H1 (cell line): ENCODE measurements at regions not wholly inside any gene's neighbourhood (a gene's known extent, or its start where the extent isn't known, plus 50 kb on each side); places are given as distances from the start of the nearest gene placed in this dataset.

Source experiments
- CTCF ChIA-PET: fragments of 300-600 bp; sonication (Branson Sonifier 250); formaldehyde crosslinking; loops from one replicate; lab custom pipeline; 2021; ENCODE audit not compliant: partially characterized antibody; lab: Charles Lee
- POLR2A ChIA-PET: fragments of 300-600 bp; sonication (Branson Sonifier 250); formaldehyde crosslinking; loops from one replicate; lab custom pipeline; 2021; ENCODE audit warnings: inconsistent platforms; ENCODE audit not compliant: partially characterized antibody; lab: Charles Lee
- DNase-seq, 2 experiments: peaks; one replicate each; pipeline versions ENCODE4 v3.0.0 to v3.0.0-alpha.2; 2010 to 2022; ENCODE audit warnings: low spot score in 2 of 2, low read depth in 1 of 2, mixed read lengths in 1 of 2
- FAIRE-seq: peaks from 2 replicates; lab custom pipeline; 2011; peaks lifted over from hg19 to GRCh38; lab: Jason Lieb, UNC
- H2AFZ ChIP-seq: 2 replicates; pipeline ENCODE4 v1.8.1; 2012; ENCODE audit warnings: low read length, inconsistent platforms
- H2AK5ac ChIP-seq: 2 replicates; pipeline ENCODE4 v1.6.1; 2013; ENCODE audit warnings: low read depth, low read length
- H2BK120ac ChIP-seq: replicated peaks from 2 replicates; pipeline ENCODE3; 2013; ENCODE audit warnings: low read depth, low read length, inconsistent platforms
- H2BK12ac ChIP-seq: 2 replicates; pipeline ENCODE4 v1.6.1; 2013; ENCODE audit warnings: low read depth, low read length
- H2BK15ac ChIP-seq: 2 replicates; pipeline ENCODE4 v1.6.1; 2013; ENCODE audit warnings: low read length
- H2BK20ac ChIP-seq: 2 replicates; pipeline ENCODE4 v1.6.1; 2013; ENCODE audit warnings: low read length
- H2BK5ac ChIP-seq: 2 replicates; pipeline ENCODE4 v1.6.1; 2013; ENCODE audit warnings: low read depth, low read length
- H3K14ac ChIP-seq: 2 replicates; pipeline ENCODE4 v1.6.1; 2013; ENCODE audit warnings: inconsistent platforms; ENCODE audit not compliant: insufficient read length
- H3K18ac ChIP-seq: 2 replicates; pipeline ENCODE4 v1.6.1; 2013; ENCODE audit warnings: low read length; ENCODE audit errors: extremely low read depth
- H3K23ac ChIP-seq: 2 replicates; pipeline ENCODE4 v1.6.1; 2013; ENCODE audit warnings: inconsistent platforms; ENCODE audit not compliant: insufficient read length
- H3K23me2 ChIP-seq: 2 replicates; pipeline ENCODE4 v1.6.1; 2013; ENCODE audit warnings: low read depth, low read length
- H3K27ac ChIP-seq: 2 replicates; pipeline ENCODE4 v1.6.1; 2011; ENCODE audit warnings: low read depth, low read length, inconsistent platforms
- H3K27me3 ChIP-seq, 4 experiments: replicated peaks in 1 of 4; 1 replicate in 1 of 4; 2 replicates in 3 of 4; pipeline versions ENCODE4 v1.6.1 to v1.8.1; 2011 to 2013; ENCODE audit warnings: low read length in 3 of 4, mild to moderate bottlenecking in 3 of 4, inconsistent platforms in 2 of 4, mixed read lengths in 2 of 4, moderate library complexity in 1 of 4; ENCODE audit not compliant: control insufficient read depth in 3 of 4, insufficient read depth in 3 of 4; ENCODE audit errors: extremely low read depth in 1 of 4
- H3K36me3 ChIP-seq, 4 experiments: 2 replicates each; pipeline versions ENCODE4 v1.6.1 to v1.8.1; 2011 to 2013; ENCODE audit warnings: mild to moderate bottlenecking in 4 of 4, low read length in 3 of 4, moderate library complexity in 2 of 4, control low read depth in 1 of 4, inconsistent platforms in 1 of 4; ENCODE audit not compliant: insufficient read depth in 4 of 4, control insufficient read depth in 2 of 4
- H3K4ac ChIP-seq: replicated peaks from 2 replicates; pipeline ENCODE3; 2013; ENCODE audit warnings: low read length, low read depth, mixed read lengths, inconsistent platforms; ENCODE audit not compliant: insufficient read length
- H3K4me1 ChIP-seq, 4 experiments: replicated peaks in 1 of 4; 1 replicate in 1 of 4; 2 replicates in 3 of 4; pipeline versions ENCODE4 v1.6.1 to v1.8.1; 2011 to 2013; ENCODE audit warnings: low read length in 3 of 4, inconsistent platforms in 2 of 4, mixed read lengths in 1 of 4; ENCODE audit not compliant: insufficient read depth in 4 of 4, control insufficient read depth in 3 of 4
- H3K4me2 ChIP-seq, 2 experiments: 2 replicates each; pipeline versions ENCODE4 v1.6.1 to v1.8.1; 2011 to 2013; ENCODE audit warnings: low read depth in 2 of 2, low read length in 2 of 2, control low read depth in 1 of 2, inconsistent platforms in 1 of 2, mild to moderate bottlenecking in 1 of 2; ENCODE audit not compliant: insufficient read depth in 1 of 2
- H3K4me3 ChIP-seq, 4 experiments: fragments of 200-600, 300-600 bp in 1 of 4; sonication (generic), shearing (Covaris generic), sonication (Bioruptor Twin) in 1 of 4; 2 replicates each; pipeline versions ENCODE4 v1.5.1 to v1.8.1; 2011 to 2016; ENCODE audit warnings: low read length in 4 of 4, low read depth in 3 of 4, control low read depth in 2 of 4, inconsistent platforms in 2 of 4, mild to moderate bottlenecking in 2 of 4, mixed read lengths in 1 of 4, moderate library complexity in 1 of 4; ENCODE audit not compliant: insufficient read depth in 2 of 4; ENCODE audit errors: extremely low read depth in 1 of 4
- H3K56ac ChIP-seq: replicated peaks from 2 replicates; pipeline ENCODE3; 2013; ENCODE audit warnings: low read depth, mild to moderate bottlenecking, mixed read lengths, low read length, inconsistent platforms; ENCODE audit not compliant: insufficient read length
- H3K79me1 ChIP-seq: 2 replicates; pipeline ENCODE4 v1.6.1; 2013; ENCODE audit warnings: low read depth, low read length, control low read depth
- H3K79me2 ChIP-seq, 2 experiments: 2 replicates each; pipeline versions ENCODE4 v1.6.1 to v1.8.1; 2012 to 2013; ENCODE audit warnings: low read length in 2 of 2, mild to moderate bottlenecking in 2 of 2, inconsistent platforms in 1 of 2; ENCODE audit not compliant: insufficient read depth in 2 of 2, control insufficient read depth in 1 of 2
- H3K9ac ChIP-seq, 4 experiments: replicated peaks in 1 of 4; 1 replicate in 1 of 4; 2 replicates in 3 of 4; pipeline versions ENCODE4 v1.6.1 to v1.8.1; 2011 to 2013; ENCODE audit warnings: low read depth in 3 of 4, low read length in 3 of 4, control low read depth in 2 of 4, mild to moderate bottlenecking in 2 of 4, moderate library complexity in 2 of 4, inconsistent platforms in 1 of 4; ENCODE audit errors: extremely low read depth in 1 of 4
- H3K9me3 ChIP-seq, 2 experiments: 2 replicates each; pipeline versions ENCODE4 v1.6.1 to v1.8.1; 2012 to 2013; ENCODE audit warnings: mild to moderate bottlenecking in 2 of 2, moderate library complexity in 2 of 2, control low read depth in 1 of 2, inconsistent platforms in 1 of 2, low read depth in 1 of 2, low read length in 1 of 2, mixed read lengths in 1 of 2; ENCODE audit not compliant: insufficient read depth in 2 of 2
- H4K20me1 ChIP-seq, 2 experiments: replicated peaks in 1 of 2; 2 replicates each; pipeline versions ENCODE3 to v1.8.1; 2011 to 2013; ENCODE audit warnings: inconsistent platforms in 2 of 2, low read length in 2 of 2, mild to moderate bottlenecking in 1 of 2; ENCODE audit not compliant: insufficient read depth in 2 of 2, control insufficient read depth in 1 of 2
- H4K5ac ChIP-seq: 2 replicates; pipeline ENCODE4 v1.6.1; 2013; ENCODE audit warnings: low read length, low read depth, mixed read lengths, inconsistent platforms; ENCODE audit not compliant: insufficient read length
- H4K8ac ChIP-seq: 2 replicates; pipeline ENCODE4 v1.8.0; 2013; ENCODE audit warnings: mild to moderate bottlenecking, moderate library complexity, low read length, inconsistent platforms; ENCODE audit not compliant: insufficient read depth; ENCODE audit errors: extremely low read depth
- H4K91ac ChIP-seq: replicated peaks from 2 replicates; pipeline ENCODE3; 2013; ENCODE audit warnings: low read length, mixed read lengths, inconsistent platforms; ENCODE audit not compliant: insufficient read length
- CHD1 ChIP-seq: IDR thresholded peaks from 2 replicates; pipeline ENCODE4 v1.6.1; 2012; ENCODE audit warnings: low read depth, low read length, improper control_type of control experiment
- EP300 ChIP-seq, 2 experiments: IDR thresholded peaks; 1 replicate in 1 of 2; 2 replicates in 1 of 2; pipeline ENCODE4 v1.6.1; 2011 to 2012; ENCODE audit warnings: low read depth in 2 of 2, low read length in 2 of 2, mild to moderate bottlenecking in 2 of 2, borderline replicate concordance in 1 of 2, inconsistent platforms in 1 of 2, moderate library complexity in 1 of 2
- EZH2 ChIP-seq: fragments of 200-600 bp; sonication (generic); IDR thresholded peaks from 2 replicates; pipeline ENCODE4 v1.7.1; 2012; ENCODE audit warnings: low read depth, mild to moderate bottlenecking, moderate library complexity, low read length, inconsistent platforms; ENCODE audit not compliant: severe bottlenecking
- GABPA ChIP-seq: IDR thresholded peaks from 2 replicates; pipeline ENCODE4 v1.6.1; 2011; ENCODE audit warnings: mild to moderate bottlenecking, low read length, moderate library complexity, borderline replicate concordance; ENCODE audit not compliant: insufficient read depth
- HDAC6 ChIP-seq: IDR thresholded peaks from one replicate; pipeline ENCODE4 v1.7.1; 2012; ENCODE audit warnings: low read depth, mild to moderate bottlenecking, inconsistent platforms, low read length, moderate library complexity
- KDM1A ChIP-seq: fragments of 200-600, 300-600 bp; sonication (generic); IDR thresholded peaks from 2 replicates; pipeline ENCODE4 v1.7.1; 2016; ENCODE audit warnings: mild to moderate bottlenecking, low read length, borderline replicate concordance
- KDM4A ChIP-seq: IDR thresholded peaks from one replicate; pipeline ENCODE4 v1.7.1; 2012; ENCODE audit warnings: low read depth, mild to moderate bottlenecking, moderate library complexity, low read length, inconsistent platforms; ENCODE audit not compliant: severe bottlenecking
- MAFK ChIP-seq: IDR thresholded peaks from 2 replicates; pipeline ENCODE4 v1.6.1; 2012; ENCODE audit warnings: low read depth, mild to moderate bottlenecking, improper control_type of control experiment, low read length
- PHF8 ChIP-seq: fragments of 200-600 bp; sonication (generic); conservative IDR thresholded peaks from 2 replicates; pipeline ENCODE4 v1.7.1; 2012; ENCODE audit warnings: low read depth, mild to moderate bottlenecking, inconsistent platforms, low read length, moderate library complexity
- RFX5 ChIP-seq: IDR thresholded peaks from 2 replicates; pipeline ENCODE4 v1.6.1; 2011; ENCODE audit warnings: low read depth, low read length, improper control_type of control experiment, borderline replicate concordance
- TAF1 ChIP-seq: IDR thresholded peaks from 2 replicates; pipeline ENCODE4 v1.6.1; 2011; ENCODE audit warnings: mild to moderate bottlenecking, low read depth, low read length
- TAF7 ChIP-seq: optimal IDR thresholded peaks from 2 replicates; pipeline ENCODE3; 2011; ENCODE audit warnings: low read depth, mild to moderate bottlenecking, inconsistent platforms, low read length, moderate library complexity, borderline replicate concordance
- USF2 ChIP-seq: IDR thresholded peaks from 2 replicates; pipeline ENCODE4 v1.6.1; 2011; ENCODE audit warnings: low read length, improper control_type of control experiment
- WGBS, 2 experiments: shearing (Covaris generic) in 1 of 2; methylation state at CpG; one replicate each; pipeline versions ENCODE4 v1.1.6 to v1.1.7; 2013 to 2015; ENCODE audit warnings: low lambda C conversion rate in 2 of 2, mixed read lengths in 2 of 2, inconsistent platforms in 1 of 2, low coverage in 1 of 2, missing lambda C conversion rate in 1 of 2; ENCODE audit not compliant: insufficient replicate concordance in 2 of 2, insufficient coverage in 1 of 2, insufficient read length in 1 of 2; ENCODE audit errors: extremely low coverage in 1 of 2, missing lambda C conversion rate in 1 of 2; 5-methylcytosine and 5-hydroxymethylcytosine counted together

GRCh38 chr5:105639511-105639910, 2031.2 kb downstream of the EFNA5 start:
- H4K8ac ChIP-seq, result no peak overlapping the region; the same call in 1 of the 2 replicates
- H3K23ac ChIP-seq, result no peak overlapping the region
- H3K27me3 ChIP-seq, result no peaks in the 10 kb centered on the region
- H3K18ac ChIP-seq, result no peak overlapping the region
- H2BK12ac ChIP-seq, result no peak overlapping the region
- H4K5ac ChIP-seq, result no peak overlapping the region
- peaks cover 0 to 3% of the 10 kb centered on the region in 2 experiments; a peak in 1 of 4 replicates for H3K9me3 ChIP-seq
- H2BK15ac ChIP-seq, result no peak overlapping the region
- no peak overlapping the region for H3K4ac ChIP-seq
- no peak overlapping the region for H3K27ac ChIP-seq
- no peak overlapping the region for H3K4me2 ChIP-seq
- H4K20me1 ChIP-seq, result no peaks in the 10 kb centered on the region
- no peak overlapping the region for H4K91ac ChIP-seq
- H3K23me2 ChIP-seq, result no peaks in the 10 kb centered on the region
- H2AFZ ChIP-seq, result no peak overlapping the region
- H2BK5ac ChIP-seq, result no peak overlapping the region
- DNase-seq (no peak), FAIRE-seq (no peak)
- H3K14ac ChIP-seq, result no peak overlapping the region
- H3K4me1 ChIP-seq, result no peaks in the 10 kb centered on the region
- no peaks in the 10 kb centered on the region for H3K36me3 ChIP-seq
- no peak overlapping the region for H2AK5ac ChIP-seq
- no peaks in the 10 kb centered on the region for H3K79me1 ChIP-seq
- H2BK120ac ChIP-seq, result no peak overlapping the region
- no peak overlapping the region for H3K4me3 ChIP-seq
- 96% methylated on average over 6 of the region's 6 CpGs; no CpG with 5 or more reads in 1 of the 2 experiments for WGBS, 2 experiments
- H2BK20ac ChIP-seq, result no peak overlapping the region
- H3K79me2 ChIP-seq, result no peaks in the 10 kb centered on the region
- ChIA-PET POLR2A (no interaction called here), CTCF (interaction anchor here (1.5 kb wide), 1 partner anchor 12 kb away, joined by 3 read pairs; no protein-coding TSS in a partner anchor)
- H3K56ac ChIP-seq, result no peak overlapping the region
- no peak overlapping the region for H3K9ac ChIP-seq
- TF ChIP-seq TAF1, result no peak
- no peak for TF ChIP-seq RFX5
- no peak for TF ChIP-seq EP300 (IDR thresholded peaks at IDR 0.05; ENCODE audit: borderline replicate concordance in 1 of 2, low read depth in 2 of 2, low read length in 2 of 2)
- no peak for TF ChIP-seq USF2
- TF ChIP-seq MAFK, result no peak
- TF ChIP-seq GABPA, result no peak
- no peak for TF ChIP-seq EZH2
- no peak for TF ChIP-seq HDAC6
- TF ChIP-seq KDM4A, result no peak
- TF ChIP-seq CHD1, result no peak
- no peak for TF ChIP-seq PHF8
- no peak for TF ChIP-seq TAF7
- no peak for TF ChIP-seq KDM1A
